Spleen (tissue), 11 donors: ENCODE measurements at regions not wholly inside any gene's neighbourhood (a gene's known extent, or its start where the extent isn't known, plus 50 kb on each side); places are given as distances from the start of the nearest gene placed in this dataset.

Source experiments
- DNase-seq: peaks from one replicate; pipeline ENCODE4 v3.0.0-alpha.2; 2020
- H3K27ac ChIP-seq, 8 donors: fragments of 200-600 bp; sonication (generic) in 7 of 8; 1 replicate in 4 of 8; 2 replicates in 4 of 8; pipeline versions ENCODE4 v1.5.0 to v1.8.0; 2016 to 2021; ENCODE audit warnings: inconsistent platforms in 4 of 8, mild to moderate bottlenecking in 4 of 8, moderate library complexity in 1 of 8
- H3K27me3 ChIP-seq, 7 donors: fragments of 200-600 bp; sonication (generic) in 6 of 7; replicated peaks in 1 of 7; 1 replicate in 4 of 7; 2 replicates in 3 of 7; pipeline versions ENCODE4 v1.5.0 to v1.8.0; 2016 to 2021; ENCODE audit warnings: inconsistent platforms in 3 of 7, mild to moderate bottlenecking in 1 of 7
- H3K36me3 ChIP-seq, 6 donors: fragments of 200-600 bp; sonication (generic) in 5 of 6; 1 replicate in 4 of 6; 2 replicates in 2 of 6; pipeline versions ENCODE4 v1.5.0 to v1.8.0; 2016 to 2021; ENCODE audit warnings: inconsistent platforms in 2 of 6
- H3K4me1 ChIP-seq, 6 donors: fragments of 200-600 bp; sonication (generic) in 5 of 6; 1 replicate in 3 of 6; 2 replicates in 3 of 6; pipeline versions ENCODE4 v1.5.0 to v1.8.0; 2016 to 2021; ENCODE audit warnings: inconsistent platforms in 3 of 6
- H3K4me3 ChIP-seq, 8 donors: fragments of 200-600 bp; sonication (generic) in 7 of 8; 1 replicate in 4 of 8; 2 replicates in 4 of 8; pipeline versions ENCODE4 v1.5.0 to v1.8.0; 2016 to 2021; ENCODE audit warnings: inconsistent platforms in 4 of 8, mild to moderate bottlenecking in 4 of 8, moderate library complexity in 2 of 8
- H3K9me3 ChIP-seq, 8 donors: fragments of 200-600 bp; sonication (generic) in 7 of 8; 1 replicate in 4 of 8; 2 replicates in 4 of 8; pipeline versions ENCODE4 v1.5.0 to v1.8.0; 2016 to 2021; ENCODE audit warnings: inconsistent platforms in 4 of 8
- CTCF ChIP-seq, 11 experiments: fragments of 200-600 bp in 7 of 11; fragments of 450-650 bp in 4 of 11; sonication (generic) in 4 of 11; IDR thresholded peaks in 8 of 11; conservative IDR thresholded peaks in 3 of 11; 1 replicate in 7 of 11; 2 replicates in 4 of 11; pipeline versions ENCODE4 v1.4.0 to v1.8.0; 2016 to 2021; ENCODE audit warnings: antibody characterized with exemption in 11 of 11, inconsistent platforms in 4 of 11, mild to moderate bottlenecking in 1 of 11
- POLR2A ChIP-seq, 3 donors: fragments of 450-650 bp; IDR thresholded peaks; one replicate each; pipeline ENCODE4 v1.5.1; 2017; ENCODE audit warnings: antibody characterized with exemption in 3 of 3, mild to moderate bottlenecking in 1 of 3
- POLR2AphosphoS5 ChIP-seq, 3 donors: sonication (generic); formaldehyde crosslinking; IDR thresholded peaks; one replicate each; pipeline ENCODE4 v1.5.1; 2017; ENCODE audit warnings: antibody characterized with exemption in 3 of 3
- WGBS, 5 donors: extraction: QIAGEN DNeasy Blood & Tissue Kit in 3 of 5; methylation state at CpG; one replicate each; pipeline versions ENCODE4 v1.1.5 to v1.1.7; 2013 to 2018; 5-methylcytosine and 5-hydroxymethylcytosine counted together
- intact Hi-C: fragments of 100-400 bp; cut with DNase I; formaldehyde crosslinking; loops from one replicate; pipeline ENCODE4 v1.15.0; 2023; ENCODE audit warnings: low total_unique reads
- donor health status: healthy with polysubstance abuse.
- donor health status: DM: no; HTN: no; CAD: no; lungs with moderate emphysema.
- donor health status: DM: no; HTN: no; CAD: no.
- donor health status: Bipolar disorder and iron deficiency.
- donor health status: healthy.
- donor health status: DM: no; HTN: no; CAD: no.
- donor health status: DM: yes; HTN: yes; CAD: no.

DNA sequence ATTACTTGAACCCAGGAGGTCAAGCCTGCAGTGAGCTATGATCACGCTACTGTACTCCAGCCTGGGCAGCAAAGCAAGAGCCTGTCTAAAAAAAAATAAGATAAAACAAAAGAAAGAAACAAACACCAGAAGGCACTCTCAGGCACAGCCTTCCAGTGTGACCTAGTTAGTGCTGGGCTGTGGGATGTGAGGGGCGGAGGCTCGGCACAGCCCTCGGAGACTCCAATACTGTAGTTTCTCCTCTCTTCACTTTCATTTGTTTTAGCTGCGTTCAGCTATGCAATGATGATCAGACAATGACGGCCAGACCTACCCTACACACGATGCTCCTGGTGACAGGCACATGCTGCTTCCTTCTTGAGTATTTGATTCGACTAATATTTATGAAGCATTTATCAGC lies 127.7 kb downstream of the SOCS6 start:
- intact Hi-C loops = no loop called here
- 83 to 90% (median 87%) methylated on average over 8 of the region's 8 CpGs for WGBS, 5 donors
- no peak for TF ChIP-seq POLR2A (IDR thresholded peaks at IDR 0.05)
- TF ChIP-seq CTCF (IDR thresholded peaks at IDR 0.05 in 8 of 11, conservative IDR thresholded peaks at IDR 0.05 in 3 of 11) = no peak
- TF ChIP-seq POLR2AphosphoS5 (IDR thresholded peaks at IDR 0.05) = no peak
- Histone ChIP-seq H3K27ac (no peak overlapping the region), H3K4me1 (peaks cover 0 to 17% (median 3%) of the 10 kb centered on the region in 6 donors), H3K27me3 (no peaks in the 10 kb centered on the region), H3K4me3 (no peak overlapping the region), H3K36me3 (no peaks in the 10 kb centered on the region), H3K9me3 (no peaks in the 10 kb centered on the region)
- no peak for DNase-seq

- no peaks in the 10 kb centered on the region for H3K9me3 ChIP-seq
- intact Hi-C loops = no loop called here
- no peak overlapping the region for H3K4me3 ChIP-seq
- no peaks in the 10 kb centered on the region for H3K36me3 ChIP-seq
- no peak for TF ChIP-seq POLR2AphosphoS5 (IDR thresholded peaks at IDR 0.05)
- no peak for TF ChIP-seq POLR2A (IDR thresholded peaks at IDR 0.05)
- TF ChIP-seq CTCF (IDR thresholded peaks at IDR 0.05 in 8 of 11, conservative IDR thresholded peaks at IDR 0.05 in 3 of 11) = no peak
- 78 to 96% (median 84%) methylated on average over 13 of the region's 13 CpGs for WGBS, 5 donors
- no peak for DNase-seq
- no peak overlapping the region for H3K27ac ChIP-seq
- no peaks in the 10 kb centered on the region for H3K27me3 ChIP-seq
- peaks cover 0 to 12% (median under 1%) of the 10 kb centered on the region in 6 donors for H3K4me1 ChIP-seq
These were observed 127.1 kb downstream of the SOCS6 start for GRCh38 chr18:70415823-70416488.

DNA sequence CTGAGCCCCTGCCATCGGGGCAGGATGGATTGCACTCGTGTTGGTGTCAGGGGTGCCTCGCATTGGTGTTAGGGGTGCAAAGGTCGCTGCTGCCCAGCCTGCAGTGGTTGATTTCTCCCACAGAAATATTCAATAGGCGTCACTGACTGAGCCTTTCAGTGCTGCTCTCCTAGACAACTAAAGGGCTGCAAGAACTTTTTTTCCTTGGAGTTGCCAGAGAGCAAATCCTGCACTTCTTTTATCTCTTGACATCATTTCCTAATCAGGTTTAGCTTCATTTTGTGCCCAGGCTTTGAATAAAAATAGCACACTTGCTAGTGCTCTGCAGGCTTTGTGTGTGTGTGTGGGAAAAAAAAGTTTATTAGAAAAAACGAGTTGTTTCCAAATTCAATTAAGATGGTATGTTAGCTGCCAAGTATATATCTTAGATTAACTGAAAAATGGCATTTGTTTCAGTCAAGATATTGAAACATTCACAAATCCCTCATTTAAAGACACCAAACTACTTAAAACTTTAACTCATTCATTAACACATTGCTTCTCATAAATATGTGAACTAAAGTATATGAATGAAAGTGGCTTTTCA lies 125.6 kb downstream of the SOCS6 start:
- TF ChIP-seq CTCF (IDR thresholded peaks at IDR 0.05 in 8 of 11, conservative IDR thresholded peaks at IDR 0.05 in 3 of 11) (no peak), POLR2A (IDR thresholded peaks at IDR 0.05) (no peak)
- Histone ChIP-seq H3K36me3 (no peaks in the 10 kb centered on the region), H3K27ac (no peak overlapping the region), H3K27me3 (no peaks in the 10 kb centered on the region), H3K4me1 (no peaks in the 10 kb centered on the region), H3K9me3 (no peaks in the 10 kb centered on the region), H3K4me3 (no peak overlapping the region)
- intact Hi-C loops = no loop called here
- no peak for DNase-seq
- 68 to 78% (median 74%) methylated on average over 6 of the region's 6 CpGs for WGBS, 5 donors

DNA sequence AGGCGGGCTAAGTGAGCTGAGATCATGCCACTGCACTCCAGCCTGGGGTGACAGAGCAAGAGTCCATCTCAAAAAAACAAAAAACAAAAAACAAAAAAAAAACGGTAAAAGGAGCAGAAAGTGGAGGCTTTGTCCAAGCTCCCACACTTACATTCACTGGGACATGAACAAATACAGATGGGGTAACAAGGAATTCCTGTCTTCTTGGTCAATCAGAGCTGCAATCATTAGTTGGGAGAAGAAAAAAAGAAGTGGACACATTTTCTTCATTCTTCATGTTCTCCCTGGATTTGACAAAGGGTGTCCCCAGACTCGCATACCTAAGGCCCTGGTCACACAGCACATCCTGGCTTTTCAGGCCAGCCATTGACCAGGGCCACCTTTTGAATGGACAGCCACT lies 124.6 kb downstream of the SOCS6 start:
- WGBS, 5 donors = 82 to 92% (median 84%) methylated on average over 3 of the region's 3 CpGs

More for the DNA sequence above, 124.6 kb downstream of the SOCS6 start:
- no peaks in the 10 kb centered on the region for H3K9me3 ChIP-seq
- H3K36me3 ChIP-seq = no peaks in the 10 kb centered on the region
- H3K27ac ChIP-seq = no peak overlapping the region
- no peak for TF ChIP-seq POLR2A (IDR thresholded peaks at IDR 0.05)
- no peak for TF ChIP-seq CTCF (IDR thresholded peaks at IDR 0.05 in 8 of 11, conservative IDR thresholded peaks at IDR 0.05 in 3 of 11)
- no peak for TF ChIP-seq POLR2AphosphoS5 (IDR thresholded peaks at IDR 0.05)
- H3K4me3 ChIP-seq = no peak overlapping the region
- no peak for DNase-seq
- H3K27me3 ChIP-seq = no peaks in the 10 kb centered on the region
- intact Hi-C loops = no loop called here
- H3K4me1 ChIP-seq = no peaks in the 10 kb centered on the region
